CD8-positive, alpha-beta memory T cell (primary cell): ENCODE measurements at regions not wholly inside any gene's neighbourhood (a gene's known extent, or its start where the extent isn't known, plus 50 kb on each side); places are given as distances from the start of the nearest gene placed in this dataset.

Source experiments
- CTCF ChIA-PET: fragments of 350-600 bp; sonication (Branson Sonifier 250); formaldehyde crosslinking; loops from one replicate; lab custom pipeline; 2021; ENCODE audit warnings: antibody characterized with exemption; lab: Charles Lee
- POLR2A ChIA-PET: fragments of 350-600 bp; sonication (Branson Sonifier 250); formaldehyde crosslinking; loops from one replicate; lab custom pipeline; 2021; ENCODE audit warnings: antibody characterized with exemption; lab: Charles Lee
- DNase-seq, 5 donors: peaks; one replicate each; pipeline versions ENCODE4 v3.0.0 to v3.0.0-alpha.2; 2020 to 2022; ENCODE audit warnings: mixed read lengths in 1 of 5
- H3K27ac ChIP-seq: one replicate; pipeline ENCODE4 v1.7.0; 2013; ENCODE audit warnings: low read depth, mild to moderate bottlenecking, low read length, moderate library complexity
- H3K27me3 ChIP-seq: 2 replicates; pipeline ENCODE4 v1.7.0; 2013; ENCODE audit warnings: low read length, mild to moderate bottlenecking; ENCODE audit not compliant: insufficient read depth, poor library complexity, severe bottlenecking
- H3K36me3 ChIP-seq: 2 replicates; pipeline ENCODE4 v1.7.0; 2013; ENCODE audit warnings: mild to moderate bottlenecking, low read length, moderate library complexity; ENCODE audit not compliant: insufficient read depth
- H3K4me1 ChIP-seq: 2 replicates; pipeline ENCODE4 v1.7.0; 2013; ENCODE audit warnings: mild to moderate bottlenecking, low read length, moderate library complexity; ENCODE audit not compliant: insufficient read depth
- H3K4me3 ChIP-seq: 2 replicates; pipeline ENCODE4 v1.7.0; 2013; ENCODE audit warnings: mild to moderate bottlenecking, low read length
- H3K9me3 ChIP-seq: 2 replicates; pipeline ENCODE4 v1.7.0; 2013; ENCODE audit warnings: mild to moderate bottlenecking, low read length
- H3K27ac Mint-ChIP-seq, 8 donors: one replicate each; pipeline ENCODE4 v1.8.0; 2020 to 2021; ENCODE audit warnings: mixed read lengths in 8 of 8, mild to moderate bottlenecking in 6 of 8, inconsistent platforms in 3 of 8, moderate library complexity in 3 of 8
- H3K27me3 Mint-ChIP-seq, 2 donors: one replicate each; pipeline ENCODE4 v1.8.0; 2020 to 2021; ENCODE audit warnings: mixed read lengths in 2 of 2, mild to moderate bottlenecking in 1 of 2, moderate library complexity in 1 of 2
- H3K36me3 Mint-ChIP-seq, 3 donors: one replicate each; pipeline ENCODE4 v1.8.0; 2020 to 2021; ENCODE audit warnings: mixed read lengths in 3 of 3, inconsistent platforms in 1 of 3, mild to moderate bottlenecking in 1 of 3
- H3K4me1 Mint-ChIP-seq, 3 donors: one replicate each; pipeline ENCODE4 v1.8.0; 2020 to 2021; ENCODE audit warnings: mixed read lengths in 3 of 3, inconsistent platforms in 1 of 3, mild to moderate bottlenecking in 1 of 3
- H3K4me3 Mint-ChIP-seq, 7 donors: one replicate each; pipeline ENCODE4 v1.8.0; 2020 to 2021; ENCODE audit warnings: mixed read lengths in 7 of 7, mild to moderate bottlenecking in 6 of 7, moderate library complexity in 4 of 7, inconsistent platforms in 2 of 7
- H3K9me3 Mint-ChIP-seq, 5 donors: one replicate each; pipeline ENCODE4 v1.8.0; 2020 to 2022; ENCODE audit warnings: mixed read lengths in 5 of 5, mild to moderate bottlenecking in 3 of 5, moderate library complexity in 2 of 5, inconsistent platforms in 1 of 5

DNA sequence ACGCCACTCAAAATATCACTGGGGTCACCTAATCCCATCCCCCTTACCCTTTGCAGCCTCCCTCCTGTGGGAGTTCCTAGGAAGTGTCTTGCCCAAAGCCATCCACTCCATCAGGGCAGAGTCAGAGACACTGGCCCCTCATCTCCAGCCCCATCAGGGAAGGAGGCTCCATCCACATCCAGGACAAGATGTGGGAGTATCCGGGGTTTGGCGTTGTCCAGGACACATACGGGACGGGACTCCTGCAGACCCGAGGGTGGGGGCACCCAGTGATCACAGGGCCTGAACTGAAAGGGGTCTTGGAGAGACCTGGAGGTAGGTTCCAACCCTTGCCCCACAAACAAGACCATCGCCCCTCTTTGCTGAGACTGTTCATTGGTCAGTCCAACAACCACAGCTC, 348.2 kb downstream of the MATN1 start:
- H3K27ac ChIP-seq: no peak overlapping the region
- H3K4me1 ChIP-seq: no peaks in the 10 kb centered on the region
- H3K4me3 Mint-ChIP-seq: no peak overlapping the region
- peaks cover 19 to 24% of the 10 kb centered on the region in 2 donors for H3K27me3 Mint-ChIP-seq
- no peaks in the 10 kb centered on the region for H3K36me3 Mint-ChIP-seq
- no peak for DNase-seq
- H3K27me3 ChIP-seq: no peaks in the 10 kb centered on the region
- no peak overlapping the region for H3K27ac Mint-ChIP-seq
- ChIA-PET CTCF (no interaction called here), POLR2A (no interaction called here)
- no peaks in the 10 kb centered on the region for H3K9me3 ChIP-seq
- H3K9me3 Mint-ChIP-seq: no peaks in the 10 kb centered on the region
- no peaks in the 10 kb centered on the region for H3K4me1 Mint-ChIP-seq
- no peak overlapping the region for H3K4me3 ChIP-seq
- H3K36me3 ChIP-seq: no peaks in the 10 kb centered on the region

DNA sequence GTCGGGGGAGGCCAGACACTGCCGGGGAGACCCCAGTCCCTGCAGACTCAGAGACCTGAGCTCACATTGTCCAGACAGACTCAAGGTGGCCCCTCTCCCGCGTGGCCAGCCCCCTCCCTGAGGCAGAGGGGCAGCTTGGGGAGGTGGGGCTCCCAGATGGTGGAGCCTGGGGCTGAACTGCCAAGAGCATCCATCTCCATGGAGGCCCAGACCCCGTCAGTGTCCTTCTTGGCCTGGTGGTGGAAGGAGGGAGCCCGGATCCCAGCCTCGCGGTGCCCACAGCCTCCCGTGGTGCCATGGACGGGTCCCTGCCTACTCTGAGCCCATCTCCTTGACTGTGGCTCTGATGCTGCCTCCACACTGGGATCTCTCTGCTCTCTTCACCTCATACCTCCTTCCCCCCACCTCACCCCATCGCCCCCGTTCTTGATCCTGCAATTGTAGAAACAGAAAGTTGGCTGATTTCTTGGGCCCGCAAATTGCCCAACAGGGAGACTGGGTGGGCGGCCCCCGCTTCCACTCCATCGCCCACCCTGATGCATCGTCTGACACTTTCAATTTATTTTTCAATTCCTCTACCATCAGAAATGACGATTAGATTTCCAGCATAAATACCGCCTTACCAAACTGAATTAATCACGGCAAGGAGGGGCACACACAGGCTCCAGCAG, 348.9 kb downstream of the MATN1 start:
- H3K4me1 Mint-ChIP-seq: no peaks in the 10 kb centered on the region
- CTCF ChIA-PET: no interaction called here

DNA sequence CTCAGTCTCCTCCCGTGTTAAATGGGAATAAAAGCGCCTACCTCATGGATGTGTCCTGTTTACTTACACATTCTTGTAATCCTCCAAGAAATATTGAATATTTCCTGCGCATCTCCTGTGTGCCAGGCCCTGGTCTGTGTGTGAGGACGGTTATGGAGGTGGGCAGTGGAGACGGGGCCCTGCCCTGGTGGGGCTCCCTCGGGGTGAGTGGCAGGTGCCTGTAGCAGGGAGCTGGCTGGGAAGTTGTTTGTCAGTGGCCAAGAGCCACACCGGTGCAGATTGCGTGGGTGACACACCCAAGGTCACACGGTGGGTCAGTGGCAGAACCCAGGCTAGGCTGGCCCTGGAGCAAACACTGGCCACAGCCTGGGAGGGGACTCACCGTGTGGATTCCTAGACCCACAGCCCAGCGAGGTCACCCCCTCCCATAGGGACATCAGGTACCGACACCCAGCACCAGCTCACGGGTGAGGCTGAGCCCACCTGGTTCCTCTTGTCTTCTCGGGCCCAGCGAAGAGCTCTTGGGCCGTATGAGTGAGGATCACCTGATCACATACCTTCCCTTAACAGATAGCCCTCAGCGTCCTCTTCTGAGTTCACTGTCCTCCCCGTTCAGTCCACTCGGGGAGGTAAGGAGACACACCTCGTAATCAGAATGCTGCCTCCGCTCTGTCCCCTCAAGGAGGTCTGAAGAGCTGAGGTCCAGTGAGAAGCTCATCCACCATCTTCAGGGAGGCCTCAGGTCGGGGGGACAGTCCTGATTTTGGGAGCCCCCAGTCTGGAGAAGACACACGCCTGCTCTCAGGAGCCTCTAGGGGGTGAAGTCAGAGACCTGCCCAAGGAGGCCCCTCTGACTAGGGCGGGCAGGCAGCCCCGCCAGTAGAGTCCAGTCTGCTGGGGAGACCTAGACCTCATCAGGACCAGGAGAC, 349.6 kb downstream of the MATN1 start:
- no peaks in the 10 kb centered on the region for H3K36me3 ChIP-seq
- no peaks in the 10 kb centered on the region for H3K4me1 ChIP-seq
- no peak overlapping the region for H3K4me3 ChIP-seq
- H3K27ac ChIP-seq: no peak overlapping the region
- Mint-ChIP-seq H3K27me3 (peaks cover 13 to 20% of the 10 kb centered on the region in 2 donors), H3K9me3 (no peaks in the 10 kb centered on the region), H3K36me3 (no peaks in the 10 kb centered on the region), H3K4me1 (no peaks in the 10 kb centered on the region), H3K4me3 (no peak overlapping the region), H3K27ac (no peak overlapping the region)
- no peak for DNase-seq
- ChIA-PET CTCF (no interaction called here), POLR2A (no interaction called here)
- H3K9me3 ChIP-seq: no peaks in the 10 kb centered on the region
- H3K27me3 ChIP-seq: no peaks in the 10 kb centered on the region

More for the DNA sequence above, 348.9 kb downstream of the MATN1 start:
- POLR2A ChIA-PET: no interaction called here
- H3K27me3 ChIP-seq: no peaks in the 10 kb centered on the region
- Mint-ChIP-seq H3K4me3 (no peak overlapping the region), H3K36me3 (no peaks in the 10 kb centered on the region), H3K27ac (no peak overlapping the region), H3K9me3 (no peaks in the 10 kb centered on the region), H3K27me3 (peaks cover 17 to 21% of the 10 kb centered on the region in 2 donors)
- H3K36me3 ChIP-seq: no peaks in the 10 kb centered on the region
- DNase-seq: no peak
- H3K9me3 ChIP-seq: no peaks in the 10 kb centered on the region
- H3K4me3 ChIP-seq: no peak overlapping the region
- H3K27ac ChIP-seq: no peak overlapping the region
- H3K4me1 ChIP-seq: no peaks in the 10 kb centered on the region

DNA sequence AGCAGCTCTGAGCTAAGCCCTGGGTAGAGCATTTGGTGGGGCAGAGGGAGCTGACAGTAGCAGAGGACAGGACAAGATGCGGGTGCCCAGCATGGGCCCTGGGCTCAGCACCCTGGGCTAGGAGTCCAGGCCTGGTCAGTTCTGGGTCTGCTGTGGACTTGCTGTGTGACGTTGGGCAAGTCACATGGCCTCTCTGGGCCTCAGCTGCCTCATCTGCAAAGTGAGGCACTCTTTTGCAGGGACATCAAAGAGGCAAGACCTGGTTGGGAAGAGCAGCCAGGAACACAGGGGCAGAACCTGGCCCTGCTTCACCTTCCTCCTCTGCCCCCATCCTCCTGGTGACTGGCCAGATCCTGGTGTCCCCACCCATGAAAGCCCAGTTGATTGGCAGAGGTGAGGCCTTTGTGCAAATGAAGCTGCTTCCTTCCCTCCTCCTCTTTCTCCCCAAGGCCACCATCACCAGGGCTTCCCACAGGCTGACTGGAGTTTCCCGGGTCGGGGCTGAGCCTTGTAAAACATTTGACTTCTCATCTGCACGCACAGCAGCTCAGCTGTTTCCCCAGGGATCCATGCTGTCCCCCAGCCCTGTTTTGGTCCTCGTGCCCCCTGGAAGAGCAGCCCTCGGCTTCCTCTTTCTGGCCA, 350.5 kb downstream of the MATN1 start:
- H3K9me3 ChIP-seq: no peaks in the 10 kb centered on the region
- no peaks in the 10 kb centered on the region for H3K27me3 ChIP-seq
- ChIA-PET POLR2A (no interaction called here), CTCF (interaction anchor here (1.6 kb wide), 1 partner anchor 8 kb away, joined by 3 read pairs; no protein-coding TSS in a partner anchor)
- H3K4me3 ChIP-seq: no peak overlapping the region
- H3K4me1 Mint-ChIP-seq: no peaks in the 10 kb centered on the region
- H3K4me3 Mint-ChIP-seq: no peak overlapping the region
- H3K27me3 Mint-ChIP-seq: peaks cover 10 to 19% of the 10 kb centered on the region in 2 donors
- H3K9me3 Mint-ChIP-seq: peaks cover 0 to under 1% (median 0%) of the 10 kb centered on the region in 5 donors
- H3K4me1 ChIP-seq: no peaks in the 10 kb centered on the region
- no peak overlapping the region for H3K27ac ChIP-seq
- no peak for DNase-seq
- H3K27ac Mint-ChIP-seq: peak overlapping the region in 1 of 8 donors; percentile 76
- no peaks in the 10 kb centered on the region for H3K36me3 ChIP-seq
- H3K36me3 Mint-ChIP-seq: no peaks in the 10 kb centered on the region

DNA sequence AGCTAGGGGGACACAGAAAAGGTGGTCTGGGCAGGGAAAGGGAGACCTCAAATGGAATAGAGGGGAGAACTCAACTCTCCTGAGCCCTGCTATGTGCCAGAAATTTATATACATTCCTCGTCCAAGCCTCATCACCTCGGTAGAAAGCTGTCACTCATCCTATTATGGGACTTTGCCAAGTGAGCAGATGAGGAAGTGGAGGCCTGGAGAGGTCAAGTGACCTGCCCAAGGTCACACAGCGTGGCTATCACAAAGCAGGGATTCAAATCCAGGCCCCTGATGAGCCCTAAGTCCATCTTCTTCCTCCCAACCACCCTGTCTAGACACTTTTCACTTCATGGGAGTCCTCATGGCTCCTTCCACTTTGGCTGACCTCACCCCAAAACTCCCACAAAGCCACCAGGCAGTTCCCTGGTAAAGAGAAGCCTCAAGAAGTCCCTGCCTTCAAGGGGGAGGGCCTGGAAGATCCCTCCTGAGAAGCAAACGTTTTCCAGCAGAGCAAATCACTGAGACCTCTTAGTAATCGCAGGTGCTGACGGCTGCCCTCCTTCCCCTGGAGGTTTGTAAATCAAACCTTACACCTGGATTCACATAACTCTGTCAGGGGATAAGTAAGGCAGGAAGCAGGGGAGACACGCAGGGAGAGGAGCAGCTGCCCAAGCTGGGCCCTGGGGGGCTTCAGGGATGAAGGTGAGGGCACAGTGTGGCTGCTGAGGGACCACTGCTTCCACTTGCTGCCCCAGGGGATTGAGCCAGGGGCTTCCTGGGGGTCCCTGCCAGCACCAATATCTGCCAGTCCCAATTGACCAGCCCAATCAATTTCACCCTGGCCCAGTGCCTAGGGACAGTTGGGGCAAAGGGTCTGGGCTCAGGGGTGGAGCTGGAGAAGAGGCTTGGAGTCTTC, 351.2 kb downstream of the MATN1 start:
- Histone ChIP-seq H3K4me1 (no peaks in the 10 kb centered on the region), H3K4me3 (no peak overlapping the region), H3K27ac (no peak overlapping the region), H3K9me3 (no peaks in the 10 kb centered on the region), H3K27me3 (no peaks in the 10 kb centered on the region), H3K36me3 (no peaks in the 10 kb centered on the region)
- Mint-ChIP-seq H3K36me3 (no peaks in the 10 kb centered on the region), H3K9me3 (peaks cover 0 to 2% (median 0%) of the 10 kb centered on the region in 5 donors), H3K27me3 (peaks cover 10 to 14% of the 10 kb centered on the region in 2 donors), H3K27ac (peak overlapping the region in 1 of 8 donors; percentile 76), H3K4me3 (no peak overlapping the region), H3K4me1 (no peaks in the 10 kb centered on the region)
- no peak for DNase-seq
- CTCF ChIA-PET: interaction anchor here (1.6 kb wide), 1 partner anchor 9 kb away, joined by 3 read pairs; no protein-coding TSS in a partner anchor
- POLR2A ChIA-PET: no interaction called here

DNA sequence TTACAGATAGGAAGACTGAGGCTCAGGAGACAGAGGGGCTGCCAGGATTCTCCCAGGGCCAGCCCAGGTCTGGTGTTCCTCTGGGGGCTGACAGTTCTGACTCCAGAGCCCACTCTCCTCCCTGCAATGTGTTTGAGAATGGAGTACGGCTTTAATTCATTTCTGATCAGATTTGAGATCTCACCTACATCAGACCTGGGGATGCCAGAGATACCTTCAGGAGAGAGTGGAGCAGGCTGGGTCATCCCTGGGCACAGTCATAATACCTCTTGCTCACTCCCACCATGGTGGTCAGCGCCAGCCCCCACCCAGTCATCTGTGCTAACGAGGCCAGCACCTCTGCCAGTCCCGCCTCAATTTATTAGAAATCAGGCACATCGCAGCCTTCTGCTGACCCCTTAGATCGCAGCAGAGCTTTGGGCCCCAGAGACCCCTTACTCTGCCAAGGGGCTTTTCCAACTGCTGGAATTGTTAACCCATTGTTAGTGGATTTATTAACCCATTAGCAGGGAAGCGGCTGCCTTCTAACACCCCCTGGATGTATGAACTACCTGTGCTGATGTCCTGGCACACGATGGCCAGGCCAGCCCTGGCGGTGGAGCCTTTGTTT, 352.1 kb downstream of the MATN1 start:
- Mint-ChIP-seq H3K36me3 (no peaks in the 10 kb centered on the region), H3K9me3 (peaks cover 0 to 2% (median 0%) of the 10 kb centered on the region in 5 donors), H3K27ac (no peak overlapping the region), H3K4me1 (no peaks in the 10 kb centered on the region), H3K27me3 (peaks cover 11 to 13% of the 10 kb centered on the region in 2 donors), H3K4me3 (no peak overlapping the region)
- ChIA-PET POLR2A (no interaction called here), CTCF (interaction anchor here (0.8 to 1.6 kb wide), 2 partner anchors 9 kb away, joined by 3 read pairs; no protein-coding TSS in a partner anchor)
- DNase-seq: no peak
- Histone ChIP-seq H3K27me3 (no peaks in the 10 kb centered on the region), H3K9me3 (no peaks in the 10 kb centered on the region), H3K4me3 (no peak overlapping the region), H3K4me1 (no peaks in the 10 kb centered on the region), H3K27ac (no peak overlapping the region), H3K36me3 (no peaks in the 10 kb centered on the region)

GRCh38 chr1:30368651-30369240, 354.6 kb downstream of the MATN1 start:
- no peak for DNase-seq
- Mint-ChIP-seq H3K9me3 (peaks cover 0 to 2% (median 0%) of the 10 kb centered on the region in 5 donors), H3K36me3 (no peaks in the 10 kb centered on the region), H3K4me1 (no peaks in the 10 kb centered on the region), H3K27me3 (peaks cover 8 to 15% of the 10 kb centered on the region in 2 donors), H3K4me3 (no peak overlapping the region), H3K27ac (no peak overlapping the region)
- Histone ChIP-seq H3K36me3 (no peaks in the 10 kb centered on the region), H3K27me3 (no peaks in the 10 kb centered on the region), H3K27ac (no peak overlapping the region), H3K4me3 (no peak overlapping the region), H3K9me3 (no peaks in the 10 kb centered on the region), H3K4me1 (no peaks in the 10 kb centered on the region)
- POLR2A ChIA-PET: no interaction called here
- CTCF ChIA-PET: interaction anchor here (2.2 kb wide), 1 partner anchor 12 kb away, joined by 8 read pairs; no protein-coding TSS in a partner anchor
